HG03378 (cell line): ENCODE measurements at regions not wholly inside any gene's neighbourhood (a gene's known extent, or its start where the extent isn't known, plus 50 kb on each side); places are given as distances from the start of the nearest gene placed in this dataset.

Source experiments
- ATAC-seq: cut with Tn5 transposase; IDR thresholded peaks from one replicate; pipeline ENCODE4 v1.9.1; 2021; ENCODE audit warnings: mild to moderate bottlenecking, moderate library complexity; ENCODE audit not compliant: unreplicated experiment

DNA sequence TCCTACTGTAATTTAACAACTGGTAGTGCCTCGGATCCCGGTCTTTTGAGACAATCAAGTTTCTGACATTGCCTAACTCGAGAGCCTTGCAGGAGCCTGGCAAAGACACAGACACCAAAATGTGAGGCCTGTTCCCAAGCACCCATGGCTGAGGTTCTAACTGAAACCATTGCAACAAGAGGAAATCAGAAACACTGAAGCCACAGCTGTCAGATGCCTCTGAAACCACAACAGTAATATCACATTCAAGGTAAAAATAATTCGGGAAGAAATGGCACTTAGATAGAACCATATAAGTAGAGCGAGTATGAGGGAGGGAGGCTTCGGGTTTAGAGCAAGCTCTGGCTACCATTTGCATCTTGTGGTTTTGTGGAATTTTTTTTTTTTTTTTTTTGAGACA lies 285.9 kb downstream of the FBXO15 start:
- no peak for ATAC-seq

DNA sequence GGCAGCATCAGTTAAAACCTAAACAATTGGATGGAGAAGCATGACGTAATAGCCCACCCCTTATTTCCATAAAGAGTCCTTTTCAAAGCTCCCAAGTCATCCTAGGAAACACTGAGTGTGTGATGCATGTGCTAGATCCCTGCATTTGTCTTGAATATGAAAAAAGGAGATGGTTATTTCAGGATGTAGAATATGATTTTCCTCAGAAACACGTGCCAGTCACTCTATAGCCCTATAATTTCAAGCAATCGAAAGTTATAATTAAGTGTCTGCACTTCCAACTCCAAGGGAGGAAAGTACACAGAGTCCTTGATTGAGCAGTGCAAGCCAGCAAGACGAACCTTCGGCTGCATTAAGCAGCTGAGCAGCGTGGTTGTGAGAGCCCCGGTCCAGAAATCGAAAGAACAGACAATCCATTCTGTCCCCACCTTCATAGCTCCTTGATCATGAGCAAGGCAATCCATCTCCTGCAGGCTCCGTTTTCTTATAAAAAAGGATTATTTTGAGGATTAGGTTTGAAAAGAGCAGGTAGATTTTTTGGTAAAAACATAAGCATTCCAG lies 287.7 kb downstream of the FBXO15 start:
- no peak for ATAC-seq

DNA sequence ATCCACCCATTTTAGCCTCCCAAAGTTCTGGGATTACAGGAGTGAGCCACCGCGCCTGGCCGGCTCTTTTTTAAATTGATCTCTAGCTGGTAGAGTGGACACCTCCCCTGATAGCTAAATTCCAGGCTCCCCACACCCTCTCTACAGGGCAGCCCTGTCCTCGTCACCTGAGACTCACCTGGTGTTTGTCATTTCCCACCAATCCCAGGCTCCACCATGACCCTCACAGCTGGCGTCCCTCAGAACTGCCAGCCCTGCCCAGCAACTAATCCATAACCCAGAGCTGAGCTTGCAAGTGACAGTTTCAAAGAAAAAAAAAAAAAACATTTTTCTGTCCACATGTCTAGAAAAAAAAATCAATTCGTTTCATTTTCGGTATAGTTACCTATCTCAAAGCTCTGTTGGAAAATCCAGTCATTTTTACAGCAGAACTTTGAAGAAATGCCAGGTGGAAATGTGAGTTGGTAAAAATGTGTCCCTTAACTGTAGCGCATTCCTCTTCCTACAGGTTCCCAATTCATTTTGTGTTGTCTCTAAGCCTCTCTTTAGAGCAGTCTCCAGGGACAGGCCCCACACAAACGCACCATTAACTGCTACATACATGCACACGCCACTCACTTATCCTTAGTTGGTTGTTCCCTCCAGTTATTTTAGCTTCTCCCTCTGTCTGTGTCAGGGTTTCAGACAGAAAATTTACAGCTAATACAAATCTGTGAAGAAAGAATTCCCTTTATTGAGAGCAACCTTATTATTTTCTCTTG lies 294.7 kb downstream of the FBXO15 start:
- ATAC-seq = no peak

DNA sequence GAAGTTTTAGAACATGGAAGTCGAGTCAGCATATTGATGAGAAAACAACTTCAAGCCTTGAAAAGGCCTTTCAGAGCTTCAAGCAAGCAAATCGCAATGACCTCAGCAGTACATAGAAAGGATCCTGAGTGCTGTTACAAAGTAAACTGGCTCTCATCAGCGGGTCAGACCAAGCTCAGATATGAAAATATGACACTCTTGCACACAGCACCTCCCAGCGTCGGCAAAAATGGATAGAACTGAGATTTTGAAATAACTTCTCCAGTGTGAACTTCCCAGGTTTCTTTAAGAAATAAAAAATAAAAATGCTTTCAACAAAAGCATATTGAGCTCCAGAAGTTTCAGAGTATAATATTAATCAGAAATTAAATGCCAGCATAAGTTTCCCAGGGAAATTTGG lies 296.9 kb downstream of the FBXO15 start:
- ATAC-seq = no peak

DNA sequence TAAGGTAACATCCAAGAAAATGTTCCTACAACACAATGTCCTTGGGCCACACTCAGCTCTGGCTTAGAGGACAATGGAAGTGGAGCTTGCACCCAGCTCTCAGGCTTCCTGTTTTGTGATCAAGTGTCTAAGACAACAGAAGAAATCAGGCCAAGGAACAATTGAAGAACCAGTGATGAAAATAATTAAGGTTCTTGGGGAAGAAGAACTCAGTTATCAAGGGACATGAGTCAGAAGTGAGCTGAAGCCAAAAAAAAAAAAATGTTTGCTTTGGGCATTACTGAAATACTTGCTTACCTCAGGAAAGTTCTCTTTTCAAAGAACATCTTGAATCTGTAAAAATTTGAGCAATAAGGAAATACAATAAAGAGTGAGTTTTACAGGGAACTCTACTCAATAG lies 299.0 kb downstream of the FBXO15 start:
- ATAC-seq = no peak

DNA sequence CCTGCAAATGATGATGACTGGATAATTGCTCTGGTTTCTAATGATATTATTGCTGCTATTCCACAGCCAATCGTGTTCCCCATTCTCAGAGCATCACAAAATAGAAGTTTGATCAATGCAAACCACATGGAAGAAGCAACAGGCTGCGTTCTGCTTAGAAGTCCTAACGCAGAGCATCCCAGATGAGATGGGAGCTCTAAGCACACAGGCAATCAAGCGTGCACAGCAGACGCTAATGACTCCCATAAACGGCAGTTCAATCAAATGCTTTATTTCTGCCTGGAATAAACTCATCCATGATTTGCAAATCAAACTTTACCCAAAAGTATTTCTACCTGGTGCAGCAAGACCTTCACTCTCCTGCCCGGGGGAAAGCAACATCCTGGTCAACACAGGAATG lies 304.2 kb downstream of the FBXO15 start:
- no peak for ATAC-seq

DNA sequence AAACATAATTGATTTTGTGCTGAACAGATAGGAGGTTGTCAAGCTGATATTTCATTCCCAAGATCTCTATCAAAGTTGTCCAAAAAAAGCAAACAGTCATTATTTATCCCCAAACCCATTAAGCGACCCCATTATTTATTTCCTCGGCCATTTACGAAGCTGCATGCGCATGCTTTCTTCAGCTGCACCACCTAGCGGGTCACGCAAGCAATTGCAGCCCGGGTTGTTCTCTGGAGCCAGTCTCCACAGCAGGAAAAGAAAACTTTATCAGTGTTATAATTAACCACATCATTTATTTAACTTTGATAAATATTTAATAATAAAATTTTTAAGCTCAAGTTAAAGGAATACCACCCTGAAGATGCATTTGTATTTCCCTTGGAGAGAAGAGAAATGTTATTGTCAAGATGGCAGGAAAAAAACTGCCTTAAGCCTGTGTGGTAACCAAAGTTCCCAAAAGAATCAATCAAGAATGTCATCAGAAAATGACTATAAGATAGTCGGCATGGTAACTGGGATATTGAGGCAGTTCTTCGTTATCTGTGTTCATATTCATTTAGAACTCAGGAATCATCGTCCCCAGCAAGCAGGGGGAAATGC lies 304.7 kb downstream of the FBXO15 start:
- peak; percentile 83 for ATAC-seq

DNA sequence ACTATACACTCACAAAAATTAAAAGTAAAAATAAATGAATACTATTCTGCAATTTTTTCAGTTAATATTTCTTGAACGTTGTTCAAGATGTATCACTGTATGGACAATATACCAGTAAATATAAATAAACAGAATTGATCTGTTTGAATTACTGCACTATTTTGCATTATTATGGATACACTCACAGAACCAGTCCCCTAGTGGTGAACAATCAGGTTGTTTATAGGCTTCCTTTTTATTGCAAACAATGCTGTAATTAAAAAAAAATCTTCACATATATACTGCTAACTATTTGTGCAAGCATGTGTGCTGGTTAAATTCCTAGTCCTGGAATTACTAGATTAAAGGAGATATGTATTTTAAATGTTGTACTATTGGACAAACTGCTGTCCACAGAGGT lies 306.0 kb downstream of the FBXO15 start:
- ATAC-seq = no peak

DNA sequence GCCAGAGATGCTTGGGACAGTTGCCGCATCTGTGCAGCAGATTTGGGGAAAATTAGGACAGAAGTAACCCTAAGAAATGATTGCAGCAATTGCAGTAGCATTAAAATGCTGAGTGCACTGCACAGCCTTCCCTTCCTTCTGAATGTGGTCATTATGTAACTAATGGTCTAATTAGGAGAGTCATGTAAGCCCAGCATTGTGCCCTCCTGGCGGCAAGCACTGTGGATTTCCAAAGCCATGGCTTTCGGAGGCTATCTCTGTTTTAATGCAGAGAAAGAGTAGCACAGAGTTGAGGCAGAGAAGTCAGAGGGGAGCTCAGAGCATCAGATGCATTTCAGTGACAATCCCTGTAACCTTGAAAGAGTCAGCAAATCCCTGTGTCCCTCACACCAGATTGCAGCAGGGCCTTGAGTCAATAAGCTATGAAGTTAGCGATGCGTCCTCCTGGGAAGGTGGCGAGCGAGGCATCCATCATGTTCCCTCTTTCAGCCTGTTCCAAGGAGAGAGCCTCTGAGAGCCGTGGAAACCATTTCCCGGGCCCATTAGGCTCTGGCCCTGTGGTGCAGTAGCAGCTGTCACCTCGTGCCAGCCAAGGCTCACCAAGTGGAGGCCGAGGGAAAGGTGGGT lies 307.2 kb downstream of the FBXO15 start:
- ATAC-seq = no peak

DNA sequence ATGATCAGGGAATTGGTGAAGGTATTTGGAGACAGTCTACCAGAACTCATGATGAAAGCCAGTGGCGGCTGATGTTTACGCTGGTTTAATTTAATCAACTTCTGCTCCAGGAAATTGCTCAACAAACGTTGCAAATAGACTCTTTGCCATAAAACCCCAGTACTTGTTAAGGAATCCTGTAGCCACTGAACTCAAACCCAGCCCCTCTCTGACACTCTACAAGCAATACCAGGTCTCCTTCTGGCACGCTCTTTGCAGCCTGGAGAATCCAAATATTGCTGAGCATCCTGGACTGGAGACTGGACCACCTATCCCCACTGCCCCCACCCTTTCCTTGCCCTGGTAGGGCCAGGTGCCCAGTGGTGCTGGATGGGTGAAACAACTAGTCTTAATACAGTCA lies 308.2 kb downstream of the FBXO15 start:
- ATAC-seq = no peak

DNA sequence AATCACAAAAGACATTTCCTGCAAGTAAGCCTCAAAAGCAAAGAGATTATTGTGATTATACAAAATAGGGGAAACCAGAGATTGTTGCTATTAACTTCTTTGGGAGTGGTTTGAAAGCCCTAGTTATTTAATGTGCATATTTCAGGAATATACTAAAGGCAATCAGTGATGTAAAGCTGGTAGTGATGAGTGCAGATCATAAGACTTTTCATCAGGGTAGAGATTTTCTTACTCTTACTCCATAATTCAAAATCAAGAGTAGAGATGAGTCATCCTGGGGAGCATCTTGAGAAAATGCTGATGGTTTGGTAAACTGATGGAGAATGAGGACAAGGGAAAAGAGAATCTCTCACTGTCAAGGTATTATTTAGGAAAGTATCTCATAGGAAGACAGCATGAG lies 309.5 kb downstream of the FBXO15 start:
- ATAC-seq = no peak

DNA sequence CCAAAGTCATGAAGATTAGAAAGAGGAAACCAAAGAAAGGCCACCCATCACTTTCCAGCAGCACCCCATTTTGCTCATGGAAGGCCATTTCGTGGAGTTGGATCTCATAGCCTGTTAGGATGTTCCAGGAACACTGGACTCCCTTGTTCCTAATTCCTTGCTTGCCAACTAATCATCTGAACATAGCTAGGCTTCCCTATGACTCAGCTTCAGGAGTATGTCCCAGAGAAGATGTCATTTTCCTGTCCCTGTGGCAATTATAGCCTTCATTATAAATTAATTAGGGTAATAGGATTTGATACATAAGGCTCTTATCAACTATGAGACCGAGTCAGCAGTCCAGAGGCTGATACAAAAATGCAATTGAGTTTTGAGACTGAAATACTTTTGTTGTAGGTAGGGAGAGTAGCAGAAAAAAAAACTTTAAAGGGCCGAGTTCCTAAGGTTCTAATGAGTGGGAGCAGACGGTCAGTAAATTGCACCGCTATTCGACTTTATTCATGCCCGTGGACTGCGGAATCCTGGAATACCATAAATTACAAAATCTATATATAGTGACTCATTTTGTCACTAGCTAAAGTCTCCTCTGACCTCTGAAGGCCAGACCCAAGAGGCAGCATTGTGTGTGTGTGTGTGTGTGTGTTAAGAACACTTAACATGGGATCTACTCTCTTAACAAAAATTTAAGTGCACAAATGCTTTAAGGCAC lies 311.8 kb downstream of the FBXO15 start:
- no peak for ATAC-seq

DNA sequence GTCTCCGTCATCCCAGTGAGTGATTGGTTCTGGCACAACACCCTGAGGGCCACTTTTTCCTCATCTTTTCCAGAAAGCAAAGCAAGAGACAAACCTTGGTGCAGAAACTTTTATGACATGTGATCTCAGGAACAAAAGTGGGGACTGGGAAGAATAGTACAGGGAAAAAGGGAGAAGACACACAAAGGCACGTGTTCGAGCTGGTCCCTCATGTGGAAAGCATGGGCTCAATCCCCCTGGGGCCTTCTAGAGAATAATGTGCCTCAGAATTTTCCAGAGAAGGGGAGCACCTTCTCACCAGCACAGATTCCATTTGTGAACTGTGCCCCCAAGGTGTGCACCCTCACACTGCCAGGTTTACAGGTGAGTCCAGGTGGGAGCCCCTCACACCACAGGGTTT lies 312.6 kb downstream of the FBXO15 start:
- no peak for ATAC-seq

DNA sequence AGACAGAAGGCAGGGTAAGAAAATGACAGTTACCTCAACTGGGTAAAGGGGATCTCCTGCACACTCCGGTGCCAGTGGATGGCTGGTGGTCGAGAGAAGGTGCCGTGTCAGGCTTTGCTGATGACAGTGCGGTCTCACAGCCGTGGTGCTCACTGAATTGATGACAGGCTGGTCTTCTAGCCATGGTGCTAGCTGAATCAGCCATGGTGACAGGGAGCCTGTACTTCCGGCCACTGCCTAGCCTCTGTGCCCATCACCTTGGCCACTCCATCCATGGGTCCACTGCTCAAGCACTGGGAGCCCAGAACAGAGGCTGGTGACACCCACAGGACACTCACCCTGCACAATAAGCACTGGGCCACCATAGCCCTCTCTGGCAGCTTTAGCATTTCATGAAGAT lies 315.9 kb downstream of the FBXO15 start:
- ATAC-seq = no peak

DNA sequence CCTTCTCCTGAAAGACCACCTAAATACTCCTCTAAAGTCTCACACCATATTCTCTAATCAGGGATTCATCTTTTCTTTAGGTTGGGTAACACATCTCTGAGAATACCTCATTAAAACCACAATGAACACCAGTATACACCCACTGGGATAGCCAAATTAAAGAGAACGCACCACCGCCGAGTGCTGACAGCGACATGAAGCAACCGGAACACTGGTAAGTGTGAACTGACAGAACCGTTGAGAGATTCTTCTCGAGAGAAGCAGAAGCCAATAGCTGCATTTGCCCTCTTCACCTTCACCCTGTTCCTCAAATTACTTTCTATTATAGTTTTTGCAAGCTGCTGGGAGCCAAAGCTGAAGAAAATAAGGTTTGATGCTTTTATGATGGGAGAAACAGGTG lies 318.5 kb downstream of the FBXO15 start:
- no peak for ATAC-seq

DNA sequence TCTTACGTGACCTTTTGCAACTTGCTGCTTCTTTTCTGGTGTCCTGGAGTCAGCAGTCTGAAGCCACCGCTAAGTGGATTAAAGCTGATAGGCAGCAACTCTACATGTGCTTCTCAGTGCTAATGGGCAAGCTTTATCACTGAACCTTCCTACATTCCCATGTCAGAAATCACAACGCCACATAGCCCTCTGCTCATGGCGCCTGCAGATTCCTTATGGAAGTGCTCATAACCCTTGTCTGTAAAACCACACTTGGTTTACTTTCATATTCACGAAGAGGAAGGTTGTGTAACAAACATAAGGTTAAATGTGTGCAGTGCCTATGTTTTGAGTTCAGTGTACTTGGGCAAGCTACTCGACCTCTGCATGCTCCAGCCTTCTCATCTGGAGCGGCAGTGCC lies 319.8 kb downstream of the FBXO15 start:
- no peak for ATAC-seq

DNA sequence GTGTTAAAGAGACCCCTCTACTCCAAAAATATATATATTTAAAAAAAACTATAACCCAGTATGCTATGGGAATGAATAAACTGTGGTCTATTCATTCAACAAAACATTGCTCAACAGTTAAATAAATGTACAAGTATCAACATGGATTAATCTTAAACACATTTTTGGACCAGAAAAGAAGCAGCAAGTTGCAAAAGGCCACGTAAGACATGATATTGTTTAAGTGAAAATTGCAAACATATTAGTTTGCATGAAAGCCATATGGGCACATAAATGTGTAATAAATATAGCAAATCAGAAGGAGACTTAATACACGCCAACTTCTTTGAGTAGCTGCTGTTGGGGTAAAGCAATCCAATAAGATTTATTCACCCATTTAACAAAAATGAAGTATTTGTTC lies 321.5 kb downstream of the FBXO15 start:
- ATAC-seq = no peak

DNA sequence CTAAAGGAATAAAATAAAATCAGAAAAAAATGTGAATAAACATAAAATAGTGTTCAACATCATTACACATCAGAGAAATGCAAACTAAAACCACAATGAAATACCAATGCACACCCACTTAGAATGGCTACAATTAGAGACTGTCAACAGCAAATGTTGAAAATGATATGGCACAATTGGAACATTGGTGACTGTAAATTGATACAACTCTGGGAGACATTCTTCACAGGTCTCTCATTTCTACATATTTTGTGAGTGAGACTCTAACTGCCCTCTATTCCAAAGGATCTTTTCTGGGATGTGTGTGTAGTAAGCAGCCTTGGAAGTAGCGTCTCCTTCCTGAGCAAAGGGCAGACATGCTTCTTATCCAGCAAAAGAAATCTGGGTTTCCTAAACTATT lies 323.0 kb downstream of the FBXO15 start:
- no peak for ATAC-seq

DNA sequence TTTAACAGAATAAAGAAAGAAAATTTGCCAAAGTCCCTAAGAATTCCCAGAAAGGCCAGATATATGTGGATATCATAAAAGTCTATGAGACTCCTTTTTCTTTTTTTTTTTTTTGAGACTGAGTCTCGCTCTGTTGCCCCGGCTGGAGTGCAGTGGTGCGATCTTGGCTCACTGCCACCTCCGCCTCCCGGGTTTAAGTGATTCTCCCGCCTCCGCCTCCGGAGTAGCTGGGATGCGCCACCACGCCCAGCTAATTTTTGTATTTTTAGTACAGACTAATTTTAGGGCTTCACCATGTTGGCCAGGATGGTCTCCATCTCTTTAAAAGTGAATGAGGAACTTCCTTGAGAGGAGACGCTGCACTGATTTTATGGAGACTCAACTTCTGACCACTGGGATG lies 335.2 kb downstream of the FBXO15 start:
- ATAC-seq = no peak

DNA sequence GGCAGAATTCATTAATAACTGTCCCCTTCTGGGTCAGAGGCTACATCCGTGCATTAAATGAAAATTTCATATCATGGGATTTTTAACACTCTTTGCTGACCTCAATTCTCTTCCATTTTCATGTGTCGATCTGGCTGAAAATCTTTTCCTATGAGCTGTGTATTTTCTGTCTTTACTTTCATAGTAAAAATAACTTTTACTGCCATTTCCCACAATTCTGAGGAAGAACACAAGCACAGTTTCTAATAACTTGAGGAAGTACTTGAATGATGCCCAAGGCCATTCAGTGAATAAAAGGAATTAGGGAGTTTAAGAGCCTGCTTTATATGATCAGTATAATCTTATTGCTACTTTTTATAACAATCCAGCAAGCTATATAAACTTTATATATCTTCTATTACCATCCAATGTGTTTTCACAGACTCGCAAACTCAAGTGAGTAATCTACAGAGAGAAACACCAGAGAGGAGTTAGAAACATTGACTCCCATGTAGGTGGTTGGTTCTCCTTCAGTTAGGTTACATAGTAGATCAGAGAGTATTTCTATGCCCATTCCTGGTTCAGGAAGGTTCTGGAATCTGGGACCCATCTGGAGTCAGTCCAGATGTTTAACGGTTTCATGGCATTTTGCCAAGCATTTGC lies 340.0 kb downstream of the FBXO15 start:
- ATAC-seq = no peak

DNA sequence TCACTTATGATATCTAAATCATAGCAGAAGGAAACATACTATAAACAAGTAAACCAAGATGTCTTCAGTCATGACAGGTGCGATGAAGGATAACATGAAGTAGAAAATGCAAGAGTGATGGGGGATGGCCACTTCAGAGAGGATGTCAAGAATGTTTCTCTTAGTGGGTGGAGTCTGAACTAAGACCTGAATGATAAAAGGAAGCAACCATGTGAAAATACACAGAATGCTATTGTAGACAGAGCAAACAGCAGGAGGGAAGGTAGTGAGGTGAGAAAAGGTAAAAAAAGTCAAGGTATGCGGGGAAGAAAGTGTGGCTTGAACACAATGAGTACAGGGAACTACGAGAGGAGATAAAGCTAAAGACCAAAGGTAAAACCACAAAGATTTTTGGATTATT lies 341.6 kb downstream of the FBXO15 start:
- ATAC-seq = no peak
